GM18519 (cell line): ENCODE measurements at regions not wholly inside any gene's neighbourhood (a gene's known extent, or its start where the extent isn't known, plus 50 kb on each side); places are given as distances from the start of the nearest gene placed in this dataset.

Experiments
- ATAC-seq: cut with Tn5 transposase; IDR thresholded peaks from one replicate; pipeline ENCODE4 v1.9.1; 2021; ENCODE audit warnings: mild to moderate bottlenecking, moderate library complexity; ENCODE audit not compliant: unreplicated experiment, low FRiP score

GRCh38 chr7:25889765-25890164, 262.2 kb upstream of the NFE2L3 start:
- ATAC-seq: no peak

- ATAC-seq: no peak
Measured at GRCh38 chr7:25891591-25891990, 260.4 kb upstream of the NFE2L3 start.

GRCh38 chr7:25893436-25893835, 258.6 kb upstream of the NFE2L3 start:
- no peak for ATAC-seq

- peak; percentile 61 for ATAC-seq
Measured at GRCh38 chr7:25894002-25894901, 257.7 kb upstream of the NFE2L3 start.

- no peak for ATAC-seq
Measured at GRCh38 chr7:25894902-25895791, 256.9 kb upstream of the NFE2L3 start.

- no peak for ATAC-seq
Measured at GRCh38 chr7:25895792-25896171, 256.2 kb upstream of the NFE2L3 start.

GRCh38 chr7:25897261-25897782, 254.7 kb upstream of the NFE2L3 start:
- no peak for ATAC-seq

- no peak for ATAC-seq
Measured at GRCh38 chr7:25900245-25900644, 251.8 kb upstream of the NFE2L3 start.

- ATAC-seq: no peak
Measured at GRCh38 chr7:25900877-25901276, 251.1 kb upstream of the NFE2L3 start.

GRCh38 chr7:25901658-25902057, 250.3 kb upstream of the NFE2L3 start:
- no peak for ATAC-seq

- ATAC-seq: no peak
Measured at GRCh38 chr7:25906003-25906402, 246.0 kb upstream of the NFE2L3 start.

GRCh38 chr7:25906760-25907159, 245.2 kb upstream of the NFE2L3 start:
- ATAC-seq: no peak

GRCh38 chr7:25907214-25907613, 244.8 kb upstream of the NFE2L3 start:
- ATAC-seq: no peak

- ATAC-seq: no peak
Measured at GRCh38 chr7:25907731-25908130, 244.3 kb upstream of the NFE2L3 start.

- no peak for ATAC-seq
Measured at GRCh38 chr7:25908154-25908949, 243.6 kb upstream of the NFE2L3 start.

GRCh38 chr7:25911738-25912607, 240.0 kb upstream of the NFE2L3 start:
- ATAC-seq: no peak

- ATAC-seq: no peak
Measured at GRCh38 chr7:25913598-25914224, 238.3 kb upstream of the NFE2L3 start.

GRCh38 chr7:25918731-25919130, 233.3 kb upstream of the NFE2L3 start:
- no peak for ATAC-seq

- ATAC-seq: no peak
Measured at GRCh38 chr7:25922296-25922695, 229.7 kb upstream of the NFE2L3 start.
